ENCODE measurements at regions not wholly inside any gene's neighbourhood (a gene's known extent, or its start where the extent isn't known, plus 50 kb on each side); places are given as distances from the start of the nearest gene placed in this dataset.

GRCh38 chr2:211113334-211114175 is 557.2 kb downstream of the CPS1 start:
- Mint-ChIP-seq H3K4me1 (no peaks in the 10 kb centered on the region), H3K4me3 (no peak overlapping the region), H3K36me3 (no peaks in the 10 kb centered on the region), H3K27ac (no peak overlapping the region), H3K27me3 (no peaks in the 10 kb centered on the region), H3K9me3 (no peaks in the 10 kb centered on the region)
- ATAC-seq, result no peak

DNA sequence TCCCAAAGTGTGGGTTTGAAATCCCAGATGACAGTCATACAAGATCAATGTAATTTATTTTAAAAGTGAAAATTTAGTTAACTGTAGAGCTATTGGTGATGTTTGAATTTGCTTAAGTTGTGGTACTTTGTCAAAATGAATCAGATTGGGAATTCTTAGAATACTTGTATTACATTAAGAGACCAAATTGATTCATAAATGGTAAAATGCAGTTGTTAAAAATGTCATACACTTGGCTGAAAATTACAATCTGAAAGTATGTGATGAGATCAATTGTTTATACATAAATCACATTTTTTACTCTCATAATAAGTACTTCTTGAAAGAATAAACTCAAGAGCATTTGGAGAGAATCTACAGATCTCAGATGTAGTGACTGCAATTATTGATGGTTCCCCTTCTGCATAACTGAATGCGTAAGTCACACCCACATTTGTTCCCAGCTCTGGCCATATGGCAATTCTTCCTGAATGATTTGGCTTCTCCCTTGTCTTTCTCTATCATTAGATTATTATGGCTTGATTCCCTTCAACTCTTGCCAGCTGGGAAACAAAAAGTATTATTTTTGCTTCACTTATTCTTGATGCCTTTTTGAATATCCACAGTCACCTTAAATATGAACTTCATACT is 558.5 kb downstream of the CPS1 start:
- H3K4me1 Mint-ChIP-seq, result no peaks in the 10 kb centered on the region

DNA sequence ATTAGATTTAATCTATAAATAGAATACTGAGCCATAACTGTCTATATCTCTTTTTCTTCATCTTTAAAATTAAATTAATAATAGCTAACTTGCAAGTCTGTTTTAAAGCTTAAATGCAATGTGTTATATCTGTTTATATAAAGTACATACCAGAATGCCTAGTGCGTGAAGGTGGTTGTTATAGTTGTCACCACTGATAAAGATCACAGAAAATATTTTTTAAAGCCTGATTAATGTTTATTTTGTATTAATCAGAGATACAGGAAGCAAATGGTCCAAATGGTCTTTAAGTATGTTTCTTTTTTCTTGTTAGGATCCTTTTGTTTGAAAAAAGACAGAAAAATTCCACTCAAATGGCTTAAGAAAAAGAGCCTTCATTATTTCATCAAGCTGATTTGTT is 560.6 kb downstream of the CPS1 start:
- Mint-ChIP-seq H3K4me1 (no peaks in the 10 kb centered on the region), H3K4me3 (no peak overlapping the region), H3K27me3 (no peaks in the 10 kb centered on the region), H3K27ac (no peak overlapping the region), H3K9me3 (peaks cover 6% of the 10 kb centered on the region), H3K36me3 (no peaks in the 10 kb centered on the region)
- ATAC-seq, result no peak

More for the DNA sequence above, 558.5 kb downstream of the CPS1 start:
- no peak overlapping the region for H3K4me3 Mint-ChIP-seq
- no peaks in the 10 kb centered on the region for H3K36me3 Mint-ChIP-seq
- no peak for ATAC-seq
- H3K27me3 Mint-ChIP-seq, result no peaks in the 10 kb centered on the region
- no peak overlapping the region for H3K27ac Mint-ChIP-seq
- H3K9me3 Mint-ChIP-seq, result peaks cover 3% of the 10 kb centered on the region

- no peaks in the 10 kb centered on the region for H3K27me3 Mint-ChIP-seq
- no peak overlapping the region for H3K27ac Mint-ChIP-seq
- H3K36me3 Mint-ChIP-seq, result no peaks in the 10 kb centered on the region
- no peak overlapping the region for H3K4me3 Mint-ChIP-seq
- H3K4me1 Mint-ChIP-seq, result no peaks in the 10 kb centered on the region
- no peak for ATAC-seq
- H3K9me3 Mint-ChIP-seq, result peaks cover 3% of the 10 kb centered on the region
Measured at GRCh38 chr2:211126256-211126655, 569.9 kb downstream of the CPS1 start.

GRCh38 chr2:211127501-211127900 is 571.1 kb downstream of the CPS1 start:
- H3K4me3 Mint-ChIP-seq, result no peak overlapping the region
- peaks cover 3% of the 10 kb centered on the region for H3K9me3 Mint-ChIP-seq
- H3K27me3 Mint-ChIP-seq, result no peaks in the 10 kb centered on the region
- H3K27ac Mint-ChIP-seq, result no peak overlapping the region
- peak; percentile 5 for ATAC-seq
- no peaks in the 10 kb centered on the region for H3K4me1 Mint-ChIP-seq
- H3K36me3 Mint-ChIP-seq, result no peaks in the 10 kb centered on the region

DNA sequence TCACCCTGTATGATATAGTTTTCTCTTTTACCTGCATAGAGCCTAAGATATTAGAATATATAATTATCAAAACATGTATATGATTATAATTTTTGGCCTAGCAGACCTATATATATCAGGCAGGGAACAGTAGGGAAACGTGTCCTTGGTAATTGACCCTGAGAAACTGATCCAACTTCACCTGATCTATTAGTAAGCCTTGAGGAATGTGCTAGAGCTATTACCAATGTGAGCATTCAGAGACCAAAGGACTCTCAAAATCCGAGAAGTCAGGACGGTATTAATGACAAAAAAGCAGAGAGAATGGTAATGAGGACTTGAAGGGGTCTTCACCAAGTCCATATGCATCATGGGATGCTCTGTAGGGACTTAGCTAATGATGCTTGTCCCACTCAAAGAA is 571.9 kb downstream of the CPS1 start:
- H3K27me3 Mint-ChIP-seq, result no peaks in the 10 kb centered on the region
- no peak for ATAC-seq
- no peaks in the 10 kb centered on the region for H3K9me3 Mint-ChIP-seq
- no peak overlapping the region for H3K4me3 Mint-ChIP-seq
- H3K27ac Mint-ChIP-seq, result no peak overlapping the region
- H3K4me1 Mint-ChIP-seq, result no peaks in the 10 kb centered on the region
- H3K36me3 Mint-ChIP-seq, result no peaks in the 10 kb centered on the region

GRCh38 chr2:211129798-211130197 is 573.4 kb downstream of the CPS1 start:
- no peaks in the 10 kb centered on the region for H3K4me1 Mint-ChIP-seq
- no peak for ATAC-seq
- no peaks in the 10 kb centered on the region for H3K27me3 Mint-ChIP-seq
- no peak overlapping the region for H3K4me3 Mint-ChIP-seq
- no peaks in the 10 kb centered on the region for H3K36me3 Mint-ChIP-seq
- H3K9me3 Mint-ChIP-seq, result no peaks in the 10 kb centered on the region
- H3K27ac Mint-ChIP-seq, result no peak overlapping the region

DNA sequence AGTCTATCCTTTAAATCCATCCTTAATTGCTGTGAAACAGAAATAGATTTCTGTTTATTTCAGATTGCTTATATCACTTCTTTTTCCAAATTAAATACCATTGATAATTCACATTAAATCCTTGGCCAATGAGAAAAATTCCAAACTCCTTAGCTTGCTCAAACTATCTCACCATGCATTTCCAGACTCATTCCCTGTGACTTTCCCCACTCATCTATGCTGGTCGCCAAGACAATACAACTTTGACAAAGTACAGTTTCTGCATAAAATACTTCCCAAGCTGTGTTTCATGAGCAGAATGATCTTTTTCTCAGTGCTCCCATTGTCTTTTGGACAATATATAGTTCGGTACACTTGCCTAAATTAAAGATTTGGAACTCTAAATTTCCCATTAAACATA is 575.6 kb downstream of the CPS1 start:
- H3K27ac Mint-ChIP-seq, result no peak overlapping the region
- ATAC-seq, result no peak
- no peak overlapping the region for H3K4me3 Mint-ChIP-seq
- H3K9me3 Mint-ChIP-seq, result no peaks in the 10 kb centered on the region
- no peaks in the 10 kb centered on the region for H3K4me1 Mint-ChIP-seq
- H3K36me3 Mint-ChIP-seq, result no peaks in the 10 kb centered on the region
- H3K27me3 Mint-ChIP-seq, result no peaks in the 10 kb centered on the region

DNA sequence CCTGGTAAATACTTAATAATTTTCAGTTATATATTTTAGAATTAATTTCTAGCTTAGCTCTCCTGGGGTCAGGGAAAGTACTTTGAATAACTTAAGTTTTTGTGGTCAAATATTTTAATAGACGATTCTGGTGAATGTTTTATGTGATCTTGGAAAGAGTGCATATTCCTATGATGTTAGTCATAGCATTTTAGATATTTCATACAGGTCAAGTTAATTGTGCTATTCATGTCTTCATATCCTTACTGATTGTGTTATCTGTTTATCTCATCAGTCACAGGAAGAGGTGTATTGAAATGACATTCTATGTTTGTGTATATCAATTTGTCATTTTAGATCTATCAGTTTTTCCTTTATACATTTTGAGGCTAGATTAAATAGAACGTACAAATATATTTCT is 576.2 kb downstream of the CPS1 start:
- Mint-ChIP-seq H3K4me3 (no peak overlapping the region), H3K9me3 (no peaks in the 10 kb centered on the region), H3K27me3 (no peaks in the 10 kb centered on the region), H3K4me1 (no peaks in the 10 kb centered on the region), H3K27ac (no peak overlapping the region), H3K36me3 (no peaks in the 10 kb centered on the region)
- no peak for ATAC-seq

DNA sequence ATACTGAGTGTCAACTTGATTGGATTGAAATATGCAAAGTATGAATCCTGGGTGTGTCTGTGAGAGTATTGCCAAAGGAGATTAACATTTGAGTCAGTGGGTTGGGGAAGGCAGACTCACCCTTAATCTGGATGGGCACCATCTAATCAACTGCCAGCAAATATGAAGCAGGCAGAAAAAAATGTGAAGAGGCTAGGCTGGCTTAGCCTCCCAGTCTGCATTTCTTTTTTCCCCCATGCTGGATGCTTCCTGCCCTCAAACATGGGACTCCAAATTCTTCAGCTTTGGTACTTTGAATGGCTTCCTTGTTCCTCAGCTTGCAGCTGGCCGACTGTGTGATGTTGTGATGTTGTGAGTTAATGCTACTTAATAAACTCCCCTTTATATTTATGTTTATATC is 577.4 kb downstream of the CPS1 start:
- Mint-ChIP-seq H3K4me3 (no peak overlapping the region), H3K36me3 (no peaks in the 10 kb centered on the region), H3K9me3 (no peaks in the 10 kb centered on the region), H3K4me1 (no peaks in the 10 kb centered on the region), H3K27ac (no peak overlapping the region), H3K27me3 (no peaks in the 10 kb centered on the region)
- ATAC-seq, result no peak

GRCh38 chr2:211138551-211138950 is 582.2 kb downstream of the CPS1 start:
- H3K27ac Mint-ChIP-seq, result no peak overlapping the region
- no peaks in the 10 kb centered on the region for H3K27me3 Mint-ChIP-seq

GRCh38 chr2:211141646-211142045 is 585.2 kb downstream of the CPS1 start:
- no peak overlapping the region for H3K4me3 Mint-ChIP-seq
- no peak overlapping the region for H3K27ac Mint-ChIP-seq
- ATAC-seq, result no peak
- H3K9me3 Mint-ChIP-seq, result peaks cover 10% of the 10 kb centered on the region
- no peaks in the 10 kb centered on the region for H3K27me3 Mint-ChIP-seq
- H3K4me1 Mint-ChIP-seq, result no peaks in the 10 kb centered on the region
- H3K36me3 Mint-ChIP-seq, result no peaks in the 10 kb centered on the region

More at GRCh38 chr2:211138551-211138950, 582.2 kb downstream of the CPS1 start:
- H3K9me3 Mint-ChIP-seq, result peaks cover 2% of the 10 kb centered on the region
- no peaks in the 10 kb centered on the region for H3K36me3 Mint-ChIP-seq
- H3K4me1 Mint-ChIP-seq, result no peaks in the 10 kb centered on the region
- ATAC-seq, result no peak
- no peak overlapping the region for H3K4me3 Mint-ChIP-seq

DNA sequence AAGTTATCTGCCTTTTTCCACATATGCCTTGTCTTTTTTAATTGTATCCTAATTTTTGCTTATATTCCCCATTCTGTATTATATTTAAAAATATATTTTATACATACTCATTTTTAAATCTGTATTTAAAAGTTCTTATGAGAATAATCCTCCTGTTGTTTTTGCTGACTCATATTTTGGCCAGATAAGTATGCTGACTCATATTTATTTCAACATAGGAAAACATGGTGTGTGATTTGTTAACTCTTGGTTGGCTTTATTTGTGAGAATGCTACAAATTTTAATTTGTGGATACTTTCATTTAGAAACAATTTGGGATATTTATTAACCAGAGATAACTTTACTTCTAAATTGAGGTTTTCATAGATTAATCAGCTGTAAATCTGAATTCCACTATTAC is 587.7 kb downstream of the CPS1 start:
- no peak overlapping the region for H3K4me3 Mint-ChIP-seq
- ATAC-seq, result no peak

GRCh38 chr2:211144974-211145665 is 588.7 kb downstream of the CPS1 start:
- no peak overlapping the region for H3K27ac Mint-ChIP-seq
- ATAC-seq, result no peak
- H3K27me3 Mint-ChIP-seq, result no peaks in the 10 kb centered on the region
- H3K4me3 Mint-ChIP-seq, result no peak overlapping the region
- H3K9me3 Mint-ChIP-seq, result peaks cover 10% of the 10 kb centered on the region
- H3K4me1 Mint-ChIP-seq, result no peaks in the 10 kb centered on the region
- no peaks in the 10 kb centered on the region for H3K36me3 Mint-ChIP-seq

More for the DNA sequence above, 587.7 kb downstream of the CPS1 start:
- Mint-ChIP-seq H3K9me3 (peaks cover 10% of the 10 kb centered on the region), H3K36me3 (no peaks in the 10 kb centered on the region), H3K27ac (no peak overlapping the region), H3K4me1 (no peaks in the 10 kb centered on the region), H3K27me3 (no peaks in the 10 kb centered on the region)

DNA sequence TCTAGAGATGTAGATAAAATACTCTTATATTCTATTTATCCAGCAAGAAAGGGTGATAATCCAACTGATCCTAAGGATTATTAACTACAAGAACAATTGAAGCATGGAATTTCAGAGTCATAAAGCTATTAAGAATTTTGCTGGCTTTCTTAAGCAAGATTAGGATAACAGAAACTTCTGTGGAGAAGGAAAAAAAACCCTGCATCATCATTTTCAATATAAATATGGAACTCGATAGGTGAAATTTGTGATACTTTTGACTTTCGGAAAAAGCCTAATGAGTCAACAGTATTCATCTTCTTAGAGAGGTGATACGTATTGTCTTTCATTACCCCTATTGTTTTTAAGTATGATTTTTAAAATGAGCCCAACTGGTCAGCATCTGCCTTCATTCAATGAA is 593.3 kb downstream of the CPS1 start:
- Mint-ChIP-seq H3K27ac (no peak overlapping the region), H3K9me3 (peaks cover 3% of the 10 kb centered on the region), H3K4me3 (no peak overlapping the region), H3K36me3 (no peaks in the 10 kb centered on the region), H3K4me1 (no peaks in the 10 kb centered on the region), H3K27me3 (no peaks in the 10 kb centered on the region)
- no peak for ATAC-seq

DNA sequence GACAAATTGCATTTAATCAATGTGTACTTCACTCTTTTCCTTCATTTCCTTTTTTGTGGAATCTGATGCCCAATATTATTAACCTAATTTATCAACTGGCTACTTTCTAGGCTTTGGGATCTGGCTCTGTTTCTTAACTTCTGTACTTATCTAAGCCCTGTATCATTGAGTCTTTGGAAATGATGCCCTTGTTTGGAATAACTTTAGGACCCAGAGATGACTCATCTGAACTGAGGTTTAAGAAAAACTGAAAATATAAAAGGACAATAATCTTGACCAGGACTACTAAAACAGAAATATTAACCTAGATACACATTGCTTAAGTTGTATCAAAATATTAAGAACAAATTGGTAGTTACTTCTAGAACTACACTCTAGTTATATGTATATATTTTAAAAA is 600.8 kb downstream of the CPS1 start:
- H3K36me3 Mint-ChIP-seq, result no peaks in the 10 kb centered on the region
- no peak for ATAC-seq
- no peak overlapping the region for H3K4me3 Mint-ChIP-seq
- H3K4me1 Mint-ChIP-seq, result no peaks in the 10 kb centered on the region
- H3K27ac Mint-ChIP-seq, result no peak overlapping the region
- no peaks in the 10 kb centered on the region for H3K27me3 Mint-ChIP-seq
- no peaks in the 10 kb centered on the region for H3K9me3 Mint-ChIP-seq

Data from stimulated activated memory B cell treated with anti-CD40 and anti-IgM and Interleukin-4, amounts not matched to agents 10 μg/mL and 1 μg/mL and 100 μg/mL, for 72 hours (primary cell).